ENCODE measurements at regions not wholly inside any gene's neighbourhood (a gene's known extent, or its start where the extent isn't known, plus 50 kb on each side); places are given as distances from the start of the nearest gene placed in this dataset.

GRCh38 chr7:130880668-130881067 is 146.7 kb upstream of the KLF14 start:
- DNase-seq (ENCODE audit: low spot score), result no peak

GRCh38 chr7:130881091-130881798 is 147.2 kb upstream of the KLF14 start:
- no peak for DNase-seq (ENCODE audit: low spot score)

- no peak for DNase-seq (ENCODE audit: low spot score)
Measured at GRCh38 chr7:130881799-130882141, 147.8 kb upstream of the KLF14 start.

GRCh38 chr7:130882396-130882795 is 148.4 kb upstream of the KLF14 start:
- DNase-seq (ENCODE audit: low spot score), result no peak

- no peak for DNase-seq (ENCODE audit: low spot score)
Measured at GRCh38 chr7:130883928-130884327, 149.9 kb upstream of the KLF14 start.

GRCh38 chr7:130884437-130885417 is 150.7 kb upstream of the KLF14 start:
- DNase-seq (ENCODE audit: low spot score), result no peak

- DNase-seq (ENCODE audit: low spot score), result no peak
Measured at GRCh38 chr7:130886438-130887135, 152.6 kb upstream of the KLF14 start.

- DNase-seq (ENCODE audit: low spot score), result peak; percentile 81
Measured at GRCh38 chr7:130887182-130887956, 153.4 kb upstream of the KLF14 start.

- DNase-seq (ENCODE audit: low spot score), result peak; percentile 70
Measured at GRCh38 chr7:130887957-130888371, 154.0 kb upstream of the KLF14 start.

- DNase-seq (ENCODE audit: low spot score), result no peak
Measured at GRCh38 chr7:130888468-130888867, 154.5 kb upstream of the KLF14 start.

- no peak for DNase-seq (ENCODE audit: low spot score)
Measured at GRCh38 chr7:130890176-130891020, 156.4 kb upstream of the KLF14 start.

- no peak for DNase-seq (ENCODE audit: low spot score)
Measured at GRCh38 chr7:130891254-130892094, 157.5 kb upstream of the KLF14 start.

- no peak for DNase-seq (ENCODE audit: low spot score)
Measured at GRCh38 chr7:130893441-130893894, 159.5 kb upstream of the KLF14 start.

- peak; percentile 96 for DNase-seq (ENCODE audit: low spot score)
Measured at GRCh38 chr7:130894146-130894908, 160.3 kb upstream of the KLF14 start.

- peak; percentile 66 for DNase-seq (ENCODE audit: low spot score)
Measured at GRCh38 chr7:130894909-130895750, 161.1 kb upstream of the KLF14 start.

GRCh38 chr7:130896051-130896881 is 162.3 kb upstream of the KLF14 start:
- DNase-seq (ENCODE audit: low spot score), result no peak

- DNase-seq (ENCODE audit: low spot score), result peak; percentile 85
Measured at GRCh38 chr7:130896898-130897514, 163.0 kb upstream of the KLF14 start.
